ENCODE measurements at regions not wholly inside any gene's neighbourhood (a gene's known extent, or its start where the extent isn't known, plus 50 kb on each side); places are given as distances from the start of the nearest gene placed in this dataset.

DNA sequence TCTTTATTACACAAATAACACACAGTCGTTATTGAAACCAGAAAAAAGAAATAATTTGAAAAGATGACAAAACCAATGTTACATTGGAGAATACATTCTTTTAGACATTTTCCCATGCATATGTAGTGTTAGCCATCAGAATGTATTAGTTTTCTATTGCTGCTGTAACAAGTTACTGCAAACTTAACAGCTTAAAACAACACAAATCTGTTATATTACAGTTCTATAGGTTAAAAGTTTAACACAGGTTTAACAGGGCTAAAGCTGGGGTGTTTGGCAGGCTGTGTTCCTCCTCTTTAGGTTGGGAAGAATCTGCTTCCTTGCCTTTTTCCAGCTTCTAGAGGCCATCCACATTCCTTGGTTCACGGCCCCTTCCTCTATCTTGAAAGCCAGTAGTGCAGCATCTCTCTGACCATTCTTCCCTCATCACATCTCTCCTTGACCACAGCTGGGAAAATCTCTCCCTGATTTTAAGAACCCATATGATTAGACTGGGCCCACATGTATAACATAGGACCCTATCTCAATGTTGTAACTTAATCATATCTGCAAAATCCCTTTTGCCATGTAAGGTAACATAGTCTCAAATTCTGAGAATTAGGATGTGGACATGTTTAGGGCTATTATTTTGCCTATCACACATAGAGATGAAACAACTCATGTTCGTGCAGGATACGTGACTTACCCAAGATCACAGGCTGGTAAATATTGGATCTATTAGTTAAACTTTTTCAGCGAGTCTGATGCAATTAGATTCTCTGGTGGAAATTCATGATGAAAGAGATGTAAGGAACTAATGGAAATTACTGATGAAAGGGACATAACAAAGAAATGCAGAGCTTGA, 145.4 kb upstream of the TMEM170B start:
- Histone ChIP-seq H3K79me2 (ENCODE audit: insufficient read depth) (no peaks in the 10 kb centered on the region), H3K36me3 (replicated peaks in 1 of 2; ENCODE audit: control insufficient read depth in 1 of 2, insufficient read depth in 2 of 2, low read length in 1 of 2) (no peaks in the 10 kb centered on the region), H3K9me2 (no peaks in the 10 kb centered on the region), H3K27ac (ENCODE audit: low read depth in 2 of 2, low read length in 1 of 2) (peak overlapping the region in 1 of 2 experiments; percentile 96; a peak in 2 of 4 replicates), H2AFZ (ENCODE audit: low read depth) (no peak overlapping the region), H3K27me3 (ENCODE audit: insufficient read depth) (no peaks in the 10 kb centered on the region), H3K9me3 (no peaks in the 10 kb centered on the region), H3K9ac (no peak overlapping the region), H3K4me1 (ENCODE audit: control insufficient read depth in 1 of 2, insufficient read depth in 2 of 2, low read depth in 1 of 2, low read length in 1 of 2) (peaks cover 8 to 33% of the 10 kb centered on the region in 2 experiments), H3K4me2 (no peak overlapping the region), H3K4me3 (ENCODE audit: low read depth in 2 of 2, low read length in 1 of 2) (no peak overlapping the region), H4K20me1 (ENCODE audit: insufficient read depth) (no peaks in the 10 kb centered on the region), H3F3A (replicated peaks; ENCODE audit: insufficient read depth) (no peaks in the 10 kb centered on the region)
- no peak for DNase-seq
- POLR2A ChIA-PET = interaction anchor here (0.6 to 2.0 kb wide), 6 partner anchors 104 to 697 kb away, joined by 3 to 6 read pairs (median 3); partner anchors contain the start of genes NEDD9 and PAK1IP1
- CTCF ChIA-PET = interaction anchor here (1.1 to 2.0 kb wide), 2 partner anchors 103 to 122 kb away, joined by 3 to 7 read pairs; no protein-coding TSS in a partner anchor
- WGBS (ENCODE audit: low lambda C conversion rate) = 75% methylated on average over 5 of the region's 5 CpGs
- TF ChIP-seq, protein P1, sequence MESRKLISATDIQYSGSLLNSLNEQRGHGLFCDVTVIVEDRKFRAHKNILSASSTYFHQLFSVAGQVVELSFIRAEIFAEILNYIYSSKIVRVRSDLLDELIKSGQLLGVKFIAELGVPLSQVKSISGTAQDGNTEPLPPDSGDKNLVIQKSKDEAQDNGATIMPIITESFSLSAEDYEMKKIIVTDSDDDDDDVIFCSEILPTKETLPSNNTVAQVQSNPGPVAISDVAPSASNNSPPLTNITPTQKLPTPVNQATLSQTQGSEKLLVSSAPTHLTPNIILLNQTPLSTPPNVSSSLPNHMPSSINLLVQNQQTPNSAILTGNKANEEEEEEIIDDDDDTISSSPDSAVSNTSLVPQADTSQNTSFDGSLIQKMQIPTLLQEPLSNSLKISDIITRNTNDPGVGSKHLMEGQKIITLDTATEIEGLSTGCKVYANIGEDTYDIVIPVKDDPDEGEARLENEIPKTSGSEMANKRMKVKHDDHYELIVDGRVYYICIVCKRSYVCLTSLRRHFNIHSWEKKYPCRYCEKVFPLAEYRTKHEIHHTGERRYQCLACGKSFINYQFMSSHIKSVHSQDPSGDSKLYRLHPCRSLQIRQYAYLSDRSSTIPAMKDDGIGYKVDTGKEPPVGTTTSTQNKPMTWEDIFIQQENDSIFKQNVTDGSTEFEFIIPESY (IDR thresholded peaks at IDR 0.05; ENCODE audit: borderline replicate concordance, low read depth) = no peak

DNA sequence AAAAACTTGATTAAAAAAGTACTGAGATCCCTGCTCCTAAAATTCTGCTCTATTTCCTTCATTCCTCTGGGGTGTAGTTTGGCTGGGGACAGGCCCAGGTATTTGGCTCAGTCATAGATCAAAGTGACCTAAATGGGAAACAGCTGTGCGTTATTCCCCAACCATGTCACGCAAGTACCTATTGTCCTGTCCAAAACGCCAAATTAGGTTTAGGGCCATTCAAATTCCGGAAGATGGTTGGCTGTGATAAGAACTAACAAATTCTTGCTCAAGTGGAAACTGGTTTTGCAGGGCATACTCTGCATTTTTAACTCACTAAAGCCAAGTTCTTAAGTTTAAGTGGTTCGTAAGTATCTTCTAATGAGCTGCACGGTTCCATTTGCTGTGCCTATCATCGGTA, 147.6 kb upstream of the TMEM170B start:
- H4K20me1 ChIP-seq (ENCODE audit: insufficient read depth) = no peaks in the 10 kb centered on the region
- H3K27ac ChIP-seq (ENCODE audit: low read depth in 2 of 2, low read length in 1 of 2) = peak overlapping the region in 1 of 2 experiments; percentile 24; a peak in 1 of 4 replicates
- H3K9me3 ChIP-seq = no peaks in the 10 kb centered on the region
- ChIA-PET CTCF (no interaction called here), POLR2A (no interaction called here)
- H3K4me1 ChIP-seq (ENCODE audit: control insufficient read depth in 1 of 2, insufficient read depth in 2 of 2, low read depth in 1 of 2, low read length in 1 of 2) = peaks cover 8 to 35% of the 10 kb centered on the region in 2 experiments
- no peak overlapping the region for H3K4me3 ChIP-seq (ENCODE audit: low read depth in 2 of 2, low read length in 1 of 2)
- H3K9me2 ChIP-seq = no peaks in the 10 kb centered on the region
- H3K27me3 ChIP-seq (ENCODE audit: insufficient read depth) = no peaks in the 10 kb centered on the region; the same call in 1 of the 2 replicates
- no peaks in the 10 kb centered on the region for H3K36me3 ChIP-seq (replicated peaks in 1 of 2; ENCODE audit: control insufficient read depth in 1 of 2, insufficient read depth in 2 of 2, low read length in 1 of 2)
- no peak overlapping the region for H2AFZ ChIP-seq (ENCODE audit: low read depth)
- H3K4me2 ChIP-seq = no peak overlapping the region
- H3K9ac ChIP-seq = no peak overlapping the region
- TF ChIP-seq CHD2 (IDR thresholded peaks at IDR 0.05; ENCODE audit: low read length, partially characterized antibody) = no peak
- TF ChIP-seq EP300 (IDR thresholded peaks at IDR 0.05; ENCODE audit: borderline replicate concordance in 1 of 2, low read depth in 1 of 2, low read length in 1 of 2) = 0 out of 4 replicates have a peak, but pooled peaks of 1 of the 2 experiments have one; percentile 12
- TF ChIP-seq TCF12 (IDR thresholded peaks at IDR 0.05) = peak; percentile 35; the same call in 1 of the 2 replicates
- no peaks in the 10 kb centered on the region for H3F3A ChIP-seq (replicated peaks; ENCODE audit: insufficient read depth)
- 62% methylated on average over 7 of the region's 7 CpGs for WGBS (ENCODE audit: low lambda C conversion rate)
- H3K79me2 ChIP-seq (ENCODE audit: insufficient read depth) = no peaks in the 10 kb centered on the region
- DNase-seq = no peak
